BE2C (cell line): ENCODE measurements at regions not wholly inside any gene's neighbourhood (a gene's known extent, or its start where the extent isn't known, plus 50 kb on each side); places are given as distances from the start of the nearest gene placed in this dataset.

ENCODE experiments used
- DNase-seq: peaks from one replicate; pipeline ENCODE4 v3.0.0-alpha.2; 2020
- H3K27me3 ChIP-seq: fragments of 250-450 bp; sonication (Bioruptor Pico); 2 replicates; pipeline ENCODE4 v1.5.1; 2020; ENCODE audit warnings: mild to moderate bottlenecking
- H3K36me3 ChIP-seq: fragments of 250-450 bp; sonication (Bioruptor Pico); 2 replicates; pipeline ENCODE4 v1.5.1; 2020; ENCODE audit warnings: mild to moderate bottlenecking
- H3K4me1 ChIP-seq: fragments of 250-450 bp; sonication (Bioruptor Pico); 2 replicates; pipeline ENCODE4 v1.5.1; 2020
- H3K4me3 ChIP-seq: 2 replicates; pipeline ENCODE4 v1.5.1; 2011; ENCODE audit warnings: low read depth, low read length
- H3K9me3 ChIP-seq: fragments of 250-450 bp; sonication (Bioruptor Pico); 2 replicates; pipeline ENCODE4 v1.5.1; 2020
- TF ChIP-seq, protein P1 (sequence below): IDR thresholded peaks from 2 replicates; pipeline ENCODE4 v1.5.1; 2012; ENCODE audit warnings: mild to moderate bottlenecking, low read depth, low read length

DNA sequence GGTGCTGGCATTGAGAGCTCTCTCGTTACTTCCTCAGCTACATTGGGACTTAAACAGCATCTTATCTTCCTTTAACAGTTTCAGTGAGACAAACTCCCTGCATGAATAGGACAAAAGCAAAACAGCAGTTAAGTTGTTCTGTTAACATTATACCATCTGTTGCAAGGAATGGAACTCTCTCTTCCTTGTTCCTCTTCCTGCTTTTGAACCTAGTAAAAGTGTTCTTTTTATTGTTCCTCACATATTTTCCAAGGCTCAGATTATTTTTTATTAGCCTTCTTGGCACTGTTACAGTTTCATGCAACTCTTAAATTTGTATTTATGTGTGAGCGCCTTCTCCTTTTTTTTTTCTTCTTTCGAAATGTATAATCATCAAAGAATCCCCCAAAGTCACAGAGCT, 202.6 kb upstream of the UFM1 start:
- Histone ChIP-seq H3K9me3 (no peaks in the 10 kb centered on the region), H3K36me3 (no peaks in the 10 kb centered on the region), H3K4me1 (no peaks in the 10 kb centered on the region), H3K27me3 (no peaks in the 10 kb centered on the region), H3K4me3 (no peak overlapping the region)
- TF ChIP-seq, protein P1, sequence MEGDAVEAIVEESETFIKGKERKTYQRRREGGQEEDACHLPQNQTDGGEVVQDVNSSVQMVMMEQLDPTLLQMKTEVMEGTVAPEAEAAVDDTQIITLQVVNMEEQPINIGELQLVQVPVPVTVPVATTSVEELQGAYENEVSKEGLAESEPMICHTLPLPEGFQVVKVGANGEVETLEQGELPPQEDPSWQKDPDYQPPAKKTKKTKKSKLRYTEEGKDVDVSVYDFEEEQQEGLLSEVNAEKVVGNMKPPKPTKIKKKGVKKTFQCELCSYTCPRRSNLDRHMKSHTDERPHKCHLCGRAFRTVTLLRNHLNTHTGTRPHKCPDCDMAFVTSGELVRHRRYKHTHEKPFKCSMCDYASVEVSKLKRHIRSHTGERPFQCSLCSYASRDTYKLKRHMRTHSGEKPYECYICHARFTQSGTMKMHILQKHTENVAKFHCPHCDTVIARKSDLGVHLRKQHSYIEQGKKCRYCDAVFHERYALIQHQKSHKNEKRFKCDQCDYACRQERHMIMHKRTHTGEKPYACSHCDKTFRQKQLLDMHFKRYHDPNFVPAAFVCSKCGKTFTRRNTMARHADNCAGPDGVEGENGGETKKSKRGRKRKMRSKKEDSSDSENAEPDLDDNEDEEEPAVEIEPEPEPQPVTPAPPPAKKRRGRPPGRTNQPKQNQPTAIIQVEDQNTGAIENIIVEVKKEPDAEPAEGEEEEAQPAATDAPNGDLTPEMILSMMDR: no peak
- no peak for DNase-seq

DNA sequence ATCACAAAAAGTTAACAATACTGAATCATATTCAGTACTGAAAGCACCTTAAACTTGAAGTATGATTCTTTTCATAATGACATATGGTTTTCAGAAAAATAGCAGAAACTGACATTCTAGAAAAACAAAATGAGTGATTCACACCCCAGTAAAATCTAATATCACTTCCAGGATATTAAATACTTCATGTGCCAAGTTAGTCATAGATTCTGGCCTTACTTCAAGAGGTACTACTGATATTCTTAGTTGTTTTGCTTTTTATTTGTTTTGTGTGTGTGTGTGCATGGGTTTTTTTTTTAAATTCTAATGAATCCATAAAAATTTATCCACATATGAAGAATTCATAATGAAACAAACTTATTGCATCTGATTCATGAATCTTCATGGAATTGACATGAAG, 207.9 kb upstream of the UFM1 start:
- no peaks in the 10 kb centered on the region for H3K4me1 ChIP-seq
- TF ChIP-seq, protein P1: no peak
- DNase-seq: no peak
- no peak overlapping the region for H3K4me3 ChIP-seq
- H3K9me3 ChIP-seq: no peaks in the 10 kb centered on the region
- no peaks in the 10 kb centered on the region for H3K36me3 ChIP-seq
- no peaks in the 10 kb centered on the region for H3K27me3 ChIP-seq

DNA sequence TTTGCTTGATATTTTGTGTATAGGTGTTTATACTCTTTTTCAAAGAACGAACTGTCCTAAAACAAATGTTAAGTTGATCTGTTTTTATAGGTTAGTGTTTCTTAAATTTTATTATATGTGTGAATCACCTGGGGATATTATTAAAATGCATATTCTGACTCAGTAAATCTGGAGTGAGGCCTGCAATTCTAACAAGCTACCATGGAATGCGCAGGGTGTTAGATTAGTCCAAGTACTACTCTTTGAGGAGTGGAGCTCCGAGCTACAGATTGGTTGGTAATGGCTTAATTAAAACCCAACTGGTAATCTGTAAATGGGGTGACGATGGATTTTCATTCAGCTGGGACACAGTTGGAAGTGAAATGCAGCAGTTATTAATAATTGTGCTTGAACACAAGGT, 214.1 kb upstream of the UFM1 start:
- no peaks in the 10 kb centered on the region for H3K27me3 ChIP-seq
- no peaks in the 10 kb centered on the region for H3K4me1 ChIP-seq
- H3K4me3 ChIP-seq: no peak overlapping the region
- TF ChIP-seq, protein P1: no peak
- no peaks in the 10 kb centered on the region for H3K36me3 ChIP-seq
- DNase-seq: no peak
- no peaks in the 10 kb centered on the region for H3K9me3 ChIP-seq

DNA sequence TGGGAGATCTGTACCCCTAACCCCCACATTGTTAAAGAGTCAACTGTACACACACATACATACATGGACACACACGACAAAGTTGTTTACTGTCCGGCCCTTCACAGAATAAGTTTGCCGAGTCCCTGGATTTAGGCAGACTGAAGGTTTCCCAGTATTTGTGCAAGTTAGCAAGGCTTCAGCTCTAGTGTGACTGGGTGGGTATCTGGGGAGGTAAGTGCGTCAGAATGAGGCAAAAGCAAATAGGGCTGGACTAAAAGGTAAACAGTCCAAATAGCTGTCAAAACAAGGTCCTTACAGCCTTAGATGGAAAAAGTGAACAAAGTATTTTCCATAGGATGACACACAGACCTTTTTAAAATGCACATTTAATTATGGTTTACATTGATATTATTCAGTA, 228.4 kb upstream of the UFM1 start:
- H3K4me3 ChIP-seq: no peak overlapping the region
- no peaks in the 10 kb centered on the region for H3K27me3 ChIP-seq
- no peak for DNase-seq
- TF ChIP-seq, protein P1: no peak
- H3K36me3 ChIP-seq: no peaks in the 10 kb centered on the region
- H3K4me1 ChIP-seq: no peaks in the 10 kb centered on the region
- no peaks in the 10 kb centered on the region for H3K9me3 ChIP-seq

DNA sequence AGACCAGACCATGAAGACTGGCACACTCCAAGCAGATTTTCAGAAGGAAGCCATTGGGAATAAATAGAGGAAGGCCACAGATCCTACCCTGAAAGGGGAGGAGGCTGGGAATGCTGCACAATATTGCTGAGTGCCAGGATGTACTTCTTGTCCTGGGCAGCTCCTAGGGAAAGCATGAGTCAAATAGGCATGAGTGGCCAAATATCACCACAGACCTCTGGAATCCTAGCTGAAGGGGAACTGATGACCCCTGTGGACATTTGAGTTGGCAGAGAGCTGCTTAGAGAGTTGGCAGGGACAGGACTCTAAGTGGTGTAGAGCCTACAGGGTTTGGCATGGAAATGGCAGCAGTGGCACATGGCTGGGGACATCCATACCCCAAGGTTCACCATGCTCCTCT, 234.3 kb upstream of the TRPC4 start:
- H3K27me3 ChIP-seq: peaks cover 2% of the 10 kb centered on the region
- no peak for DNase-seq
- H3K4me3 ChIP-seq: no peak overlapping the region
- no peaks in the 10 kb centered on the region for H3K4me1 ChIP-seq
- TF ChIP-seq, protein P1: no peak
- H3K9me3 ChIP-seq: no peaks in the 10 kb centered on the region
- H3K36me3 ChIP-seq: no peaks in the 10 kb centered on the region

DNA sequence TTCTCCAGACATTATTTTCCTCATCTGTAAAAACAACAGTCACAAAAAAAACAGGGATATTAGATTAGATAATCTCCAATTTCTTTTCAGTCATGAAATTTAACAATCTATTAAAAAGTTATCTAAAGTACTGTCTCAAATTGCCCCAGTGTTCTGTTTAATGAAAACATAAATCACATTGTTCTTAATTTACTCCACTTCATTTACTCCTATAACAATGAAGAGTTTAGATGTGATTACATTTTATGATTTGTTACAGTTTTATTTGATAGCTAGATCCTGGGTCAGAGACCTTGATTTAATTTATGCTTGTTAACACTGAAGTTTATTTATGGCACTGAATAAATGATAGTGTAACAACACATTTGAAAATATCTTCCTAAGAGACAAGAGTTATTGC, 230.2 kb upstream of the TRPC4 start:
- no peaks in the 10 kb centered on the region for H3K36me3 ChIP-seq
- TF ChIP-seq, protein P1: no peak
- H3K9me3 ChIP-seq: no peaks in the 10 kb centered on the region
- no peaks in the 10 kb centered on the region for H3K4me1 ChIP-seq
- no peaks in the 10 kb centered on the region; the same call in none of the 2 replicates for H3K27me3 ChIP-seq
- no peak overlapping the region for H3K4me3 ChIP-seq
- no peak for DNase-seq
